ENCODE measurements at regions not wholly inside any gene's neighbourhood (a gene's known extent, or its start where the extent isn't known, plus 50 kb on each side); places are given as distances from the start of the nearest gene placed in this dataset.

- TF ChIP-seq CTCF (IDR thresholded peaks at IDR 0.05), result no peak
- no peak for TF ChIP-seq POLR2AphosphoS5 (IDR thresholded peaks at IDR 0.05)
- TF ChIP-seq POLR2A (IDR thresholded peaks at IDR 0.05), result no peak
Measured at GRCh38 chr1:88139633-88140032, 544.4 kb upstream of the PKN2 start.
